KBM-7 (cell line): ENCODE measurements at regions not wholly inside any gene's neighbourhood (a gene's known extent, or its start where the extent isn't known, plus 50 kb on each side); places are given as distances from the start of the nearest gene placed in this dataset.

Experiments used
- DNase-seq: peaks from one replicate; pipeline ENCODE4 v3.0.0-alpha.2; 2015
- in situ Hi-C: fragments of 300-500 bp; cut with MboI; formaldehyde crosslinking; loops from 2 replicates; pipeline ENCODE4 v1.14.3; 2020; ENCODE audit warnings: low sequenced_read_pairs, low pct_unique_long_range_greater_than_20kb, mixed read lengths

GRCh38 chr1:188237573-188238348 is 1409.0 kb downstream of the PLA2G4A start:
- in situ Hi-C loops: no loop called here
- DNase-seq: no peak

GRCh38 chr1:188240772-188241406 is 1412.1 kb downstream of the PLA2G4A start:
- DNase-seq: peak; percentile 4
- in situ Hi-C loops: no loop called here

GRCh38 chr1:188241629-188242028 is 1412.9 kb downstream of the PLA2G4A start:
- no peak for DNase-seq
- in situ Hi-C loops: no loop called here

- in situ Hi-C loops: no loop called here
- no peak for DNase-seq
Observed at GRCh38 chr1:188243456-188243855, 1414.7 kb downstream of the PLA2G4A start.

GRCh38 chr1:188244681-188245080 is 1415.9 kb downstream of the PLA2G4A start:
- in situ Hi-C loops: no loop called here
- DNase-seq: no peak

- in situ Hi-C loops: no loop called here
Observed at GRCh38 chr1:188247255-188247654, 1418.5 kb downstream of the PLA2G4A start.

GRCh38 chr1:188249811-188250210 is 1421.1 kb downstream of the PLA2G4A start:
- in situ Hi-C loops: no loop called here
- DNase-seq: peak; percentile 16

More at GRCh38 chr1:188247255-188247654, 1418.5 kb downstream of the PLA2G4A start:
- DNase-seq: no peak

- DNase-seq: no peak
Observed at GRCh38 chr1:188251036-188251435, 1422.3 kb downstream of the PLA2G4A start.

GRCh38 chr1:188261849-188262248 is 1433.1 kb downstream of the PLA2G4A start:
- in situ Hi-C loops: no loop called here

More at GRCh38 chr1:188251036-188251435, 1422.3 kb downstream of the PLA2G4A start:
- in situ Hi-C loops: no loop called here

GRCh38 chr1:188269956-188270355 is 1441.2 kb downstream of the PLA2G4A start:
- no peak for DNase-seq
- in situ Hi-C loops: no loop called here

More at GRCh38 chr1:188261849-188262248, 1433.1 kb downstream of the PLA2G4A start:
- DNase-seq: no peak

GRCh38 chr1:188270497-188270896 is 1441.7 kb downstream of the PLA2G4A start:
- in situ Hi-C loops: no loop called here
- DNase-seq: no peak

GRCh38 chr1:188277771-188278170 is 1449.0 kb downstream of the PLA2G4A start:
- in situ Hi-C loops: no loop called here
- no peak for DNase-seq

GRCh38 chr1:188281921-188282320 is 1453.2 kb downstream of the PLA2G4A start:
- in situ Hi-C loops: no loop called here

GRCh38 chr1:188295157-188295556 is 1466.4 kb downstream of the PLA2G4A start:
- in situ Hi-C loops: no loop called here

More at GRCh38 chr1:188281921-188282320, 1453.2 kb downstream of the PLA2G4A start:
- DNase-seq: no peak

GRCh38 chr1:188302746-188303145 is 1474.0 kb downstream of the PLA2G4A start:
- DNase-seq: no peak
- in situ Hi-C loops: no loop called here

More at GRCh38 chr1:188295157-188295556, 1466.4 kb downstream of the PLA2G4A start:
- no peak for DNase-seq

GRCh38 chr1:188314557-188315137 is 1485.9 kb downstream of the PLA2G4A start:
- in situ Hi-C loops: no loop called here
- DNase-seq: no peak

GRCh38 chr1:188317894-188318293 is 1489.1 kb downstream of the PLA2G4A start:
- in situ Hi-C loops: no loop called here
- DNase-seq: no peak

GRCh38 chr1:188325211-188325610 is 1496.5 kb downstream of the PLA2G4A start:
- in situ Hi-C loops: no loop called here
- no peak for DNase-seq

GRCh38 chr1:188343914-188344313 is 1515.2 kb downstream of the PLA2G4A start:
- in situ Hi-C loops: no loop called here
- no peak for DNase-seq

- in situ Hi-C loops: no loop called here
- no peak for DNase-seq
Observed at GRCh38 chr1:188350104-188350503, 1521.4 kb downstream of the PLA2G4A start.
